Nephron progenitor cell (in vitro differentiated cells): ENCODE measurements at regions not wholly inside any gene's neighbourhood (a gene's known extent, or its start where the extent isn't known, plus 50 kb on each side); places are given as distances from the start of the nearest gene placed in this dataset.
"Not testable (repeated sequence)": the region's sequence is repeated elsewhere in the genome, so short reads cannot be mapped to it uniquely, and the experiment has no call there.

Source experiments
- DNase-seq: peaks from one replicate; pipeline ENCODE4 v3.0.0; 2021
- H3K27ac Mint-ChIP-seq: 2 replicates; pipeline ENCODE4 v1.8.0; 2021; ENCODE audit warnings: mild to moderate bottlenecking, moderate library complexity, mixed read lengths
- H3K27me3 Mint-ChIP-seq: 2 replicates; pipeline ENCODE4 v1.8.0; 2021; ENCODE audit warnings: mild to moderate bottlenecking, low read depth, mixed read lengths; ENCODE audit not compliant: poor library complexity
- H3K36me3 Mint-ChIP-seq: 2 replicates; pipeline ENCODE4 v1.8.0; 2021; ENCODE audit warnings: low read depth, mixed read lengths
- H3K4me1 Mint-ChIP-seq: 2 replicates; pipeline ENCODE4 v1.8.0; 2021; ENCODE audit warnings: mixed read lengths
- H3K4me3 Mint-ChIP-seq: 2 replicates; pipeline ENCODE4 v1.8.0; 2021; ENCODE audit warnings: mild to moderate bottlenecking, moderate library complexity, mixed read lengths
- H3K9me3 Mint-ChIP-seq: 2 replicates; pipeline ENCODE4 v1.8.0; 2021; ENCODE audit warnings: mild to moderate bottlenecking, moderate library complexity, mixed read lengths
- CTCF ChIP-seq: fragments of 200-600 bp; sonication (generic); IDR thresholded peaks from 2 replicates; pipeline ENCODE4 v1.5.0; 2021; ENCODE audit warnings: antibody characterized with exemption

- peaks cover 4% of the 10 kb centered on the region for H3K27me3 Mint-ChIP-seq
- H3K4me3 Mint-ChIP-seq = no peak overlapping the region
- no peak for DNase-seq
- H3K36me3 Mint-ChIP-seq = peaks cover 30% of the 10 kb centered on the region
- peaks cover 10% of the 10 kb centered on the region for H3K9me3 Mint-ChIP-seq
- no peak for TF ChIP-seq CTCF
- H3K27ac Mint-ChIP-seq = no peak overlapping the region
- no peaks in the 10 kb centered on the region for H3K4me1 Mint-ChIP-seq
Measured at GRCh38 chr14:89470401-89470800, 53.4 kb upstream of the FOXN3 start.

GRCh38 chr14:89469210-89470198 lies 52.5 kb upstream of the FOXN3 start:
- H3K27ac Mint-ChIP-seq = no peak overlapping the region
- no peaks in the 10 kb centered on the region for H3K4me1 Mint-ChIP-seq
- peaks cover 4% of the 10 kb centered on the region for H3K27me3 Mint-ChIP-seq
- no peak overlapping the region for H3K4me3 Mint-ChIP-seq
- peaks cover 39% of the 10 kb centered on the region for H3K36me3 Mint-ChIP-seq
- TF ChIP-seq CTCF = no peak
- H3K9me3 Mint-ChIP-seq = peaks cover 19% of the 10 kb centered on the region
- no peak for DNase-seq

GRCh38 chr14:89468566-89468965 lies 51.5 kb upstream of the FOXN3 start:
- DNase-seq = no peak
- peaks cover 4% of the 10 kb centered on the region for H3K27me3 Mint-ChIP-seq
- H3K4me1 Mint-ChIP-seq = no peaks in the 10 kb centered on the region
- peaks cover 19% of the 10 kb centered on the region for H3K9me3 Mint-ChIP-seq
- peaks cover 36% of the 10 kb centered on the region for H3K36me3 Mint-ChIP-seq
- H3K27ac Mint-ChIP-seq = no peak overlapping the region
- no peak for TF ChIP-seq CTCF
- no peak overlapping the region for H3K4me3 Mint-ChIP-seq

GRCh38 chr14:89468030-89468429 lies 51.0 kb upstream of the FOXN3 start:
- peaks cover 15% of the 10 kb centered on the region for H3K9me3 Mint-ChIP-seq
- H3K27ac Mint-ChIP-seq, H3K27me3 Mint-ChIP-seq, H3K4me1 Mint-ChIP-seq, DNase-seq, H3K4me3 Mint-ChIP-seq: not testable (repeated sequence)
- H3K36me3 Mint-ChIP-seq = peaks cover 31% of the 10 kb centered on the region

GRCh38 chr14:89466944-89467343 lies 49.9 kb upstream of the FOXN3 start:
- TF ChIP-seq CTCF = no peak
- Mint-ChIP-seq H3K9me3 (peaks cover 15% of the 10 kb centered on the region), H3K4me1 (no peaks in the 10 kb centered on the region), H3K27me3 (peaks cover 4% of the 10 kb centered on the region), H3K4me3 (no peak overlapping the region), H3K27ac (no peak overlapping the region), H3K36me3 (peaks cover 30% of the 10 kb centered on the region)
- no peak for DNase-seq
